Right kidney (tissue), 1 donor: ENCODE measurements at regions not wholly inside any gene's neighbourhood (a gene's known extent, or its start where the extent isn't known, plus 50 kb on each side); places are given as distances from the start of the nearest gene placed in this dataset.
"Not testable (repeated sequence)": the region's sequence is repeated elsewhere in the genome, so short reads cannot be mapped to it uniquely, and the experiment has no call there.

Source experiments
- DNase-seq: peaks from one replicate; pipeline ENCODE4 v3.0.0-alpha.2; 2016

DNA sequence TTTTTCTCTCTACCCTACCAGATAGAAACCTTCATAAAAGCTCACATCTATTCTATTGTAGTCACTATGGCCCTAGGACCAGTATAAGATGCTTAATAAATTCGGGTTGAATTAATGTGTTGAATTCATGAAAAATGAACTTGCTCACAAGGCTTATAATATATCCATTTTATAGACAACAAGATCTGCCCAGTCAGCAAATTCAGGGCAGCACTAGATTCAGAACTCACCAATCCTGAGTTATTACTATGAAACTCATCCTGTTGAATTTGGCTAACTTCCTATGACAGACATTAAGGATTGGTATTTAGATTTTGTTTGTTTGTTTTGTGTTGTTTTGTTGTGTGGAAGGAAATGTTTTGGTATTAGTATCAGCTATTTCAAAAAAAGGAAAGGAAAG, 143.6 kb upstream of the CCNG1 start:
- DNase-seq = no peak

DNA sequence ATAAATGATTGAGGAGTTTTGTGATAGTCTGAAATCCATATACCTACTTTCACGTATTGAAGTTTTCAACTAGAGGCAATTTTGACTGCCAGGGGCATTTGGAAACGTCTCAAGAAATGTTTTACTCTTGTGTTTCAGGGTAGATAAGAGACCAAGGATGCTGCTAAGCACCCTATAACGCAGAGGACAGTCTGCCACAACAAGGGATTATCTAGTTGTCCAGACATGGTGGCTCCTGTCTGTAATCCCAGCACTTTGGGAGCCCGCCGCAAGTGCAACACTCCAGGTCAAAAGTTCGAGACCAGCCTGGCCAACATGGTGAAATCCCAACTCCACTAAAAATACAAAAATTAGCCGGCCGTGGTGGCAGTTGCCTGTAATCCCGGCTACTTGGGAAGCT, 133.7 kb upstream of the CCNG1 start:
- DNase-seq = no peak

DNA sequence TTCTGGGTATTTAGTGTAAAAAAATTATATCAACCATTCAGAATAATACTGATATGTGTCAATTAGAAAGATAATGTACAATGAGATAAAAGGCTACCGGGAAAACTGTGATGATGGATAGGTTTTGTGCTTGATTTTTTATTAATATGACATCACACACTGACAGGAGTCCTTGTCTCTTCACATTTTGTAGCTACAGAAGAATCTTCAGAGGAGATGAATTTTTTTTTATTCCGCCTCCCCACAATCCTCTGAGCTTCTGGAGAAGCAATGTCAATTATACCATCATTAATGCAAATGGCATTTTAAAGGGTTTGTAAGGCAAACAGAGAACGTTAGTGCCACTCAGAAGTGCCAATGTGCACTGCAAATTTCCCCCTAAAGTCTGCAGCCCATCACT, 131.7 kb upstream of the CCNG1 start:
- DNase-seq = no peak

DNA sequence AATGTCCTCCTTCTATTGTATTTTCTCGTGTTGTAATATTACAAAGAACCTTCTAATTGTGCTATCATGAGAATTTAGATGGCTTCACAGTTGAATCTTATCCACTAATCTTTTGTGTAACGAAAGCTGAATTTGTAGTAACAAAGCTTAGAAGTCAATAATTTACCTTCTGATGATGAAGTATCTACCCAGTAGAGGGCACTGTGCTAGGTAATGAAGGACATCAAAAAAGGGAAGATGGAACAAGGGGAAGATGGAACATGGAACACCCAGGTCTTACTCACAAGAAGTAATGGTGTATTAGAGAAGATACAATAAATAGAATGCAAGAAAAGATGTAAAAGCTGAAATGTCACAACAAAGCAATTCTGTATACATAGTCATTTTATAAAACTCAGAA, 131.0 kb upstream of the CCNG1 start:
- DNase-seq = no peak

DNA sequence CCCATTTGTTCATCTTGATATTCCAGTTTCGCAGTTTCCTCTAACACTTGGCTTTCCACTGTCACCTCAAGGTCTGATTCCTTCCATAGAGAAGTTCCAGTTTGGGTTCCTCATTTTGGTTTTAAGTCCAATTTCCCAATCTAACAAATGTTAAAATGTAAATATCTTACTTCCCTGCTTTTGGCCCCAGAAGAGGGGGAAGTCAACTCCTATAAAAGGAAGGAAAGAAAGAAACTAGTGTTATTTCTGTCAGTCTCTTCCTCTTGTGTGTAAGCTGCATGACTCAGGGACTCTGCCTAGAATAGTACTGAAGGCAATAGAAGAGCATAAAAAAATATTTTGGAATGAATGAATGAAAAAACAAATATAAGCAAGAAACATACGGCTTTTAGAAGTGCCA, 127.5 kb upstream of the CCNG1 start:
- no peak for DNase-seq

DNA sequence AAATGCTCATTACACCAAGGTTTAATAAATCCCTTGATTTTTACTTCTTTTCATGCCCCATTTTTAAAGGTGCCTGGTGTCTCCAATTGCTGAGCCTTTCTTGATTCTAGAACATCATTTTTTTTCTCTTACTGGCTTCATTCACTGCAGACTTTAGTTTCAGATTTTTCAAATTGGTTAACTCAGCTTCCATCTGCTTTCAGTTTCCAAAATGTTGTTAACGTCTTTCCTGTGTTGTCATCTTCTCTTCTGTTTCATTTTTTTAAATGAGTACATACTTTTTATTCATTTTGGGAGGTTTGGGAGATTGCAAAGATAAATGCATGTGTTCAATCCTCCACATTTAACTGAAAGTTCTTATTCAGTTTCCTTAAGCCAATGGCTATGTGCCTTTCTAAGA, 126.4 kb upstream of the CCNG1 start:
- no peak for DNase-seq

DNA sequence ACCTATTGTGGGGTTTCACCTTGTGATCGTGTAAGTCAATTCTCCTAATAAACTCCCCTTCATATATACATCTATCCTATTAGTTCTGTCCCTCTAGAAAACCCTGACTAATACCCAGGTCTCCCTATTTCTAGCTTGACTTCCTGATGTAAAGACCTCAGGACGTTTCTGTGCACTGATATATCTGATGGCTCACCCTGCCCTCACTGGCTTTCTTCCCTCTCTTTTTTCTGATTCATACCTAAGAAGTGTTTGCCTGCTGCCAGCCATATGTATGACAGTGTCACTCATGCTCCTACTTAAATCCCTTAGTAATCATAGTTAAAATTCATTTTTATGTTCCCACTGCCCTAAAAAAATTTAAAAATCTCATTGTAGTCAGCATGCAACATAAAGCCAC, 124.8 kb upstream of the CCNG1 start:
- no peak for DNase-seq

DNA sequence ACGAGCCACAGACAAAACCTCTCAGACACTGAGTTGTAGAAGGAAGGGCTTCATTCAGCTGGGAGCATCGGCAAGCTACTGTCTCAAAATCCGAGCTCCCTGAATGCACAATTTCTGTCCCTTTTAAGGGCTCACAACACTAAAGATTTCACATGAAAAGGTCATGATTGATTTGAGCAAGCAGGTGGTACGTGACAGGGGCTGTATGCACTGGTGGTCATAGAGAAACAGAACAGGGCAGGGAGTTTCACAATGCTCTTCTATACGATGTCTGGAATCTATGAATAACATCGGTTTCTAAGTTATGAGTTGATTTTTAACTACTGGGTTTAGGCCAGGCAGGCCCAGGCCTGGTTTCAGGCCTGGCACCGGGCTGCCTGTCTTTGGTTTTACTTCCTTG, 124.3 kb upstream of the CCNG1 start:
- not testable (repeated sequence) for DNase-seq

DNA sequence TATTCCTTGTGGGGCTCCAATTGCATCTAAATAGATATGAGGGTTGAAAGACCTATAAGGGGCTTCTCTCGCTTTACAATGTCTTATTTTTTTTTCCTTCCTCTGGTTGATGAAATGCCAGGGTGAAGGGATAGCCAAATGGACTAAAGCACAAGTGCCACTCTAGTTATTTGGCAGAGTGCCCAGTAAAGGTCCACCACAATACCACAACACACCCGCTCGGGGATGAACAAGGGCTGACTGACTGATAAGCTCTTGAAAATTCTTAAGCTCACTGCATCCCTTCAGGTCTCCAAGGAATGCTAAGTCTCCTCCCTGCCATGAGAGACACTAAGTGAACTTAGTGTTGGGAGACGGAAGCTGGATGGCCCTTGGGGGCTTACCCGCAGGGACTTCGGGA, 121.0 kb upstream of the CCNG1 start:
- not testable (repeated sequence) for DNase-seq

DNA sequence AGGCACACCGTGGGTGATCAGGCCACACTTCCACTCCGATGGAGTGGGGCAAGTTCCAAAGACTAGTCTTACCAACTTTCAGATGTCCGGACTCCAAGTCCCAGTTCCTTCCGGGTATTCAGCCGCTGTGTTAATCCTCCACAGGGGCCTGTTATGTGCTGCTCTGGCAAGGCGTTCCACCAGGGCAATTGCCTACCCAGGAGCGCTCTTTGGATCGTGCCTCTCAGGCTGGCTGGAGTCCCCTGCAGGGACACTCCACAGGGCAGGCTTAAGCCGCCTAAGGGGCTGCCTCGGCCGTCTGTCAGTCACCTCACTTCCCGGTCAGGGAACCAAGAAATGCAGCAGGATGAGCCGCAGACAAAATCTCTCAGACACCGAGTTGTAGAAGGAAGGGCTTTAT, 118.7 kb upstream of the CCNG1 start:
- no peak for DNase-seq

DNA sequence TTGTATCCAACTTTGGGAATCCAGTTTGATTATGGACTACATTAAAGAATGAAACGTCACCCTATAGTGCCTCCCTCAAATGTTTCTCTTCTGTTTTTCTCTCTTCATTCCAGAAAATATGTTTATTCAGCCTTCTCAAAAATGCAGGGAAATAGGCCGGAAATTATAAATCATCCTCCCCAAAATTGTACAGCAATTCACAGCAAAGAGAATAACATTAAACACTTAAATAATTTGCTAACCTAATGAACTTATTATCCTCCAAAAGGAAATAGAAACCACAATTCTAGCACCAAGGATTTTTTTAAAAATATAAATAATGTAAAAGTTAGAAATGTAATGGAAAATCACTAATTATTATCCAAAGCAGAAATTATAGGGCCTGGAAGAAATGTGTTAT, 115.9 kb upstream of the CCNG1 start:
- DNase-seq = no peak

DNA sequence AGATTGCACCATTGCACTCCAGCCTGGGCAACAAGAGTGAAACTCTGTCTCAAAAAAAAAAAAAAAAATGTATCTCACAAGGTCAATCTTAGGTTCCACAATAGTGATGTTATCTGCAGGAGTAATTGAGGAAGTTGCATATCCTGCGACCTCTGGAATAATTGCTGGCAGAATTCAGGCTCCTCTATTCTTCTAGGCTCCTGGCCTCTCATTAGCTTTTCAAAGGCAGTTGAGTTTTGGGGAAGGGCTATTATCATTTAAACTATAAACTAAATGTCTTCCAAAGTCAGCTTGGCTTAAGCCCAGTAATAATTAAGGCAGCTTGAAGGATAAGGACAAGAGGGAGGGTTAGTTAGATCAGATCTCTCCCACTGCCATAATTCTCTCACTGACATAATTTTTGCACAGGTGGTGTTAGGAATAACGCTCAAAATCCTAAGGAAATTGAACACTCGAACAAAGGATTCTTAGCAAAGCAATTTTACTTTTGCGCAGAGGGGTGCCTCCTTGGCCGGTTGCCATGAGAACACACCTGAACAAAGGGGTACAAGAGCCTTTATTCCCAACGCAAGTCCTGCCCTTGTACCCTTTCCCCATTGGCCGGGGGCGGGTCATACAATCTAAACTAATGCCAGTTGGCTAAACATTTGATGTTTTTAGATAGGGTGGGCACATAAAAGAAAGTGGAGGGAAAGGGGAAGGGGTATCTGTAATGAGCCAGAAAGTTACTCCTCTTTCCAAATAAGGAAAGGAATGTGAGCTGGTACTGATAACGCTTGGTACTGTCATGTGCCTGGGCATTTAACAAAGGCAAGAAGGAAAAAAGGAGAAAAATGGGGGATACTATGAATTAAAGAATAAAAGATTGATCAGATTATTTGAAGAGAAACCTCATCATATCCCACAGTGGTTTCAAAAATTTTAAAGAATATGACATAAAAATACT, 106.4 kb upstream of the CCNG1 start:
- no peak for DNase-seq

DNA sequence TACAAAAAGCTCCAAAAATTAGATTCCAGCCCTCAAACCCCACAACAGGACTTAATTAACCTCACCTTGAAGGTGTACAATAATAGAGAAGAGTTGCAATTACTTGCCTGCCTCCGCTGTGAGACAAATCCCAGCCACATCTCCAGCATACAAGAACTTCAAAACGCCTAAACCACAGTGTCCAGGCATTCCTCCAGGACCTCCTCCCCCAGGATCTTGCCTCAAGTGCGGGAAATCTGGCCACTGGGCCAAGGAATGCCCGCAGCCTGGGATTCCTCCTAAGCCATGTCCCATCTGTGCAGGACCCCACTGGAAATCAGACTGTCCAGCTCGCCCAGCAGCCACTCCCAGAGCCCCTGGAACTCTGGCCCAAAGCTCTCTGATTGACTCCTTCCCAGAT, 101.3 kb upstream of the CCNG1 start:
- not testable (repeated sequence) for DNase-seq

DNA sequence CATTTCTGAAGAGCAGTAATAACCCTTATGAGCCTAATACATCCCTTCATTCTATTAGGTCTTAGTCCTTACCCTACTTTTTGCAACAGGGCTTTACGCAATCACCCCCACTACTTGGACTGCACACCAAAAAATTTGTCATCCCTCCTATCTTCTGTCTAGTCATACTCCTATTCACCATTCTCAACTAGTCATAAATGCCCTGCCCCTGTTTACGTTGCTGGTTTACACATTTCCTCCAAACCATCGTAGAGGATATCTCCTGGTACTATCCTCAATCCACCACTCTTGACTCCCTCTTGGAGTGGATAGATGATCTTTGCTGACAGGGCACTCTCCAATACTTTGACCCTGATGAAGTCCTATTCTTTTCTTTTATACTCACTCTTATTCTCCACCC, 98.2 kb upstream of the CCNG1 start:
- no peak for DNase-seq

DNA sequence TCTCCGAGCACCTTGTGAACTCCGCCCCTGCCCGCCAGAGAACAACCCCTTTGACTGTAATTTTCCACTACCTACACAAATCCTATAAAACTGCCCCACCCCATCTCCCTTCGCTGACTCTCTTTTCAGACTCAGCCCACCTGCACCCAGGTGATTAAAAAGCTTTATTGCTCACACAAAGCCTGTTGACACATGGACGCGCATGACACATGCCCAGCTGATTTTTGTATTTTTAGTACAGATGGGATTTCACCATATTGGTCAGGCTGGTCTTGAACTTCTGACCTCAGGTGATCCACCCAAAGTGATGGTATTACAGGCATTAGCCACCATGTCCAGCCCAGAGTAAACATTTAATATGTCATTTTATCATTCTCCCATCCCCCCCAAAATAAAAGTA, 97.0 kb upstream of the CCNG1 start:
- DNase-seq = not testable (repeated sequence)

DNA sequence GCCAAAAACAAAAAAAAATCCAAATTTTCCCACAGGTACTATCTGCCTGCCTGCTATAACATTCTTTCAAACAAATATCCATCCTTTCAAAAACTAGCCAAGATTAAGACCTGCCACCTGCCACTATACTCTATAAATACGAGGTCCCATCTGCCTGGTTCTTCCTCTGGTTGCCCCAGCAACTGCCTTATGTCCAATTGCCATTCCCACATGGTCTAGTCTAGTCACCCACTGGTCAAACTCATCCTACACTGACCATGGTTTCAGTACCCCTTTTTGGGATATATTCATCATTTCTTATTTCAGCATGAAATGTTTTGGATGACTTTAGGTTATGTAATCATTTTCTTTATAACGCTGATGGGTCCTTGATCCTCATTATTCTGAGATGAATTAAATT, 95.1 kb upstream of the CCNG1 start:
- no peak for DNase-seq

DNA sequence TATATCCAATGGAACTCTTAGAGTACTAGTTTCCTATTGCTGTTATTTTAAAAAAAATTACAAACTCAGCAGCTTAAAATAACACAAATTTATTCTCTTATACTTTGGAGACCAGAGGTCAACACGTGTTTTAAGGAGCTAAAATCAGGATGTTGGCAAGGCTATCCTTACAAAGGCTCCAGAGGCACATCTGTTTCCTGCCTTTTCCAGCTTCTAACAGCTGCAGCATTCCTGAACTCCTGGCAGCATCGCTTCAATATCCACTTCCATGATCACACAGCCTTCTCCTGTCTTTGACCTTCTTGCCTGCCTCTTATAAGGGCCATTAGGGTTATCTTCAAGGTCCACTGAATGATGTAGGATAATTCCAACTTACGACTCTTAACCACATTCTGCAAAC, 92.2 kb upstream of the CCNG1 start:
- no peak for DNase-seq

DNA sequence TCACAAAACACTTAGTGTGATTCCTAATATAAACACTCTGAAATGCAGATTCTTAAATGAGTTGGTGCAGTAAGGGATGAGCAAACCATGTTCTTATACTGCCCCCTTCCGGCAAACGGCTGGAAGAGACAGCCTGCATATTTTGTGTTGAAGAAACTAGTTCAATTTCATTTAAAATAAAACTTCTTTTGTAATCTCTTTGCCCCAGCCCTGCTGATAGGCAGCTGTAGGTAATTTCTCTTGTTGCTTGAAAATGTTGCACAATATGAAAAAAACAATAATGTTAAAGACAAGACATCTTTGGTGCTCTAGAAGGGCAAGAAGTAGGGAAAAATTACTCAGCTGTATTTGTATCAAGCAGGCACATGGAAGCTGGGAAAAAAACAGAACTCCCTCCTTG, 89.7 kb upstream of the CCNG1 start:
- DNase-seq = peak; percentile 7

DNA sequence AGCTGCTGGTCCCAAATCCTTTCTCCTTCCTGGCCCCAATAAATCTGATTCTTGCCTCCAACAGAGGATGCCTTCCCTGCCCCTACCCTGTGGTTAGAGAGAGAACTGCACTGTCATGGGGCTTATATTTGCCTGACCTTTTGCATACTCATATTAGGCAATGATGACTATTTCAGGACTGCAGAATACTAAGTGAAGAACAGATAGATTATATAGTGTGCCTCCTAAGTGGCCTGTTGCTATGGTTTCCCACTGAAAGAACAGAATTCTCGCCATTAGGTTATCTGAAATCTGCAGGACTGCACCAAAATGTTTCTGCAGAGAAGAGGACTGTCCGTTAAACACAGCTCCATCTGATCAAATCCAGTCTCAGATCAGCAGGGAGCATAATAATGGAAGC, 87.3 kb upstream of the CCNG1 start:
- DNase-seq = no peak

DNA sequence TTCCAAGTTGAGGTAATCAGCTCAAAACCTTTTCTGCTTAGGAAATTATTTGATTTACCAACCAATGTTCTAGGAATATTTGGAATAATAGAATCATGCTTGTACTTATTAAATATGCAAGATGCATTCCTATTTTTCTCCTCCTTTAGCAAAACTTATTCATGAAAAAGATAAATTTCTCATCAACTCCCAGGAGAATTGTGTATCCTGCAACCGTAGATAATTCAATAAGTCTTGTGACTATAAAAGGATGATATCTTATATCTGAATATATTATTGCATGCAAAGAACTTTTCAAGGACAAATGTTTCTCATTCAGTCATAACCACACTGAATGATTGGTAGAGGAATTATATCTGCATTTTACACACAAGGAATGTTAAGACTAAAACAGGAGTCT, 84.9 kb upstream of the CCNG1 start:
- DNase-seq = no peak

DNA sequence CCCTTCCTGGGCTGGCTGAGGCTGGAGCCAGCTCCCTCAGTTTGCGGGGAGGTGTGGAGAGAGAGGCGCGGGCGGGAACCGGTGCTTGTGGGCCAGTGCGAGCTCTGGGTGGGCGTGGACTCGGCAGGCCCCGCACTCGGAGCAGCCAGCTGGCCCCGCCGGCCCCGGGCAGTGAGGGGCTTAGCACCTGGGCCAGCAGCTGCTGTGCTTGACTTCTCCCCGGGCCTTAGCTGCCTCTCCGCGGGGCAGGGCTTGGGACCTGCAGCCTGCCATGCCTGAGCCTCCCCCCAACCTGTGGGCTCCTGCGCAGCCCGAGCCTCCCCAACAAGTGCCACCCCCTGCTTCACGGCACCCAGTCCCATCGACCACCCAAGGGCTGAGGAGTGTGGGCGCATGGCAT, 81.6 kb upstream of the CCNG1 start:
- not testable (repeated sequence) for DNase-seq

DNA sequence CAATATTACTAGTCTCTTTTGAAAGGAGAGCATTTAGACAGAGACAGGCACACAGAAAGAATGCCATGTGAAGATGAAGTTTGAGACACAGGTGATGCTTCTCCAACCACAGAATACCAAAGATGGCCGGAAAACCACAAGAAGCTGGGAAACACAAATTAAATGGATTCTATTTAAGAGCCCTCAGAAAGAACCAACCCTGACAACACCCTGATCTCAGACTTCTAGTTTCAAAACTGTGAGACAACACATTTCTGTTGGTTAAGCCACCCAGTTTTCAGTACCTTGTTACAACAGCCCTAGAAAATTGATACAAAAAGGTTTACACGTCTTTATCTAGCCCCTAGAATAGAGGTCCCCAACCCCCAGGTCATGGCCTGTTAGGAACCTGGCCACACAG, 79.8 kb upstream of the CCNG1 start:
- no peak for DNase-seq

DNA sequence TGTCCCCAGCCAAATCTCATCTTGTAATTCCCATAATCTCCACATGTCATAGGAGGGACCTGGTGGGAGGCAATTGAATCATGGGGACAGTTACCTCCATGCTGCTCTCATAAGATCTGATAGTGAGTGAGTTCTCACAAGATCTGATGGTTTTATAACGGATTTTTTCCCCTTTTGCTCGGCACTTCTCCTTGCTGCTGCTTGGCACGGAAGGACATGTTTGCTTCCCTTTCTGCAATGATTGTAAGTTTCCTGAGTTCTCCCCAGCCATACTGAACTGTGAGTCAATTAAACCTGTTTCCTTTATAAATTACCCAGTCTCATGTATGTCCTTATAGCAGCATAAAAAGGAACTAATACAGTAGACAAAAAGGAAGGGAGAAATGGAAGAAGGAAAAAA, 76.7 kb upstream of the CCNG1 start:
- no peak for DNase-seq

DNA sequence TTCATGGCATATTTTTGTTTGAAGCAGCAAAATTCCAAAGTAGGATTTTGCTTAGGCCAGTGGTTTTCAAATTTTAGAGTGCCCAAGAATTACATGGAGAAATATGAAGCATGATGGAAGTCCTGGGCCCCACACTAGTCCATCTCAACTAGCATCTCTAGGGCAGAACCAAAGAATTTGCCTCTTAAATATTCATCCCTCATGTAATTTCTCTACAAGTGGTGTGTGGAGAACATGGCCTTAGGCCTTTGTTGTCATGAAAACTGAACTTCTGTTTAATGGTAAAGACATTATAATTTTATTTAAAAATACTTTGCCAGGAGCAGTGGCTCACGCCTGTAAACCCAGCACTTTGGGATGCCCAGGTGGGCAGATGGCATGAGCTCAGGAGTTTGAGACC, 75.9 kb upstream of the CCNG1 start:
- DNase-seq = no peak
